ENCODE measurements at regions not wholly inside any gene's neighbourhood (a gene's known extent, or its start where the extent isn't known, plus 50 kb on each side); places are given as distances from the start of the nearest gene placed in this dataset.

DNA sequence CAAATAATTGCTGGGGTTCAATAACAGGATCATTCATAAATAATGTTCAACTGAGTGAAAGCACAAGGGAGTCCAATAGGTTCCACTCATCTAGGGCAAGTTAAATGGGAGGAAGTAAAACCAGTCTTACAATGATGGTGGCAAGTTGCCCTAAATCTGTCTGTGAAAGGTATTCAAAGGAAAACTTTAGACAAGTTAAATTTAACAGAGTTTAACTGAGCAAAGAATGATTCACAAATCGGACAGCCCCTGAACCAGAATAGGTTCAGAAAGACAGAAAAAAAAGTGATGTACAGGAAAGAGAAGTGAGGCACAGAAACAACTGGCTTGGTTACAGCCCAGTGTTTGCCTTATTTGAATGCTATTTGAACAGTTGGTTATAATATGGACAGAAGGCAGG, 183.5 kb upstream of the ADGRL4 start:
- TF ChIP-seq, protein P1, sequence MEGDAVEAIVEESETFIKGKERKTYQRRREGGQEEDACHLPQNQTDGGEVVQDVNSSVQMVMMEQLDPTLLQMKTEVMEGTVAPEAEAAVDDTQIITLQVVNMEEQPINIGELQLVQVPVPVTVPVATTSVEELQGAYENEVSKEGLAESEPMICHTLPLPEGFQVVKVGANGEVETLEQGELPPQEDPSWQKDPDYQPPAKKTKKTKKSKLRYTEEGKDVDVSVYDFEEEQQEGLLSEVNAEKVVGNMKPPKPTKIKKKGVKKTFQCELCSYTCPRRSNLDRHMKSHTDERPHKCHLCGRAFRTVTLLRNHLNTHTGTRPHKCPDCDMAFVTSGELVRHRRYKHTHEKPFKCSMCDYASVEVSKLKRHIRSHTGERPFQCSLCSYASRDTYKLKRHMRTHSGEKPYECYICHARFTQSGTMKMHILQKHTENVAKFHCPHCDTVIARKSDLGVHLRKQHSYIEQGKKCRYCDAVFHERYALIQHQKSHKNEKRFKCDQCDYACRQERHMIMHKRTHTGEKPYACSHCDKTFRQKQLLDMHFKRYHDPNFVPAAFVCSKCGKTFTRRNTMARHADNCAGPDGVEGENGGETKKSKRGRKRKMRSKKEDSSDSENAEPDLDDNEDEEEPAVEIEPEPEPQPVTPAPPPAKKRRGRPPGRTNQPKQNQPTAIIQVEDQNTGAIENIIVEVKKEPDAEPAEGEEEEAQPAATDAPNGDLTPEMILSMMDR (IDR thresholded peaks at IDR 0.05), result no peak
- no peak for TF ChIP-seq POLR2A (IDR thresholded peaks at IDR 0.05)
